Endodermal cell (in vitro differentiated cells): ENCODE measurements at regions not wholly inside any gene's neighbourhood (a gene's known extent, or its start where the extent isn't known, plus 50 kb on each side); places are given as distances from the start of the nearest gene placed in this dataset.

Experiments used
- DNase-seq: peaks from one replicate; pipeline ENCODE4 v3.0.0-alpha.2; 2017
- H3K27ac ChIP-seq: 2 replicates; pipeline ENCODE4 v1.5.1; 2013; ENCODE audit warnings: mild to moderate bottlenecking, low read depth, low read length, moderate library complexity
- H3K27me3 ChIP-seq: 2 replicates; pipeline ENCODE4 v1.6.1; 2013; ENCODE audit warnings: mild to moderate bottlenecking, low read length, moderate library complexity; ENCODE audit not compliant: insufficient read depth, control insufficient read depth, poor library complexity, severe bottlenecking
- H3K36me3 ChIP-seq: 2 replicates; pipeline ENCODE4 v1.7.0; 2013; ENCODE audit warnings: mild to moderate bottlenecking, low read length, moderate library complexity; ENCODE audit not compliant: control insufficient read depth, insufficient read depth
- H3K4me1 ChIP-seq: one replicate; pipeline ENCODE4 v1.7.0; 2013; ENCODE audit warnings: low read length; ENCODE audit not compliant: control insufficient read depth, insufficient read depth
- H3K4me3 ChIP-seq: 2 replicates; pipeline ENCODE4 v1.5.1; 2013; ENCODE audit warnings: mild to moderate bottlenecking, low read length, moderate library complexity
- H3K9ac ChIP-seq: 2 replicates; pipeline ENCODE4 v1.6.1; 2013; ENCODE audit warnings: mild to moderate bottlenecking, low read length, moderate library complexity; ENCODE audit not compliant: poor library complexity, severe bottlenecking; ENCODE audit errors: extremely low read depth
- H3K9me3 ChIP-seq: 2 replicates; pipeline ENCODE4 v1.6.1; 2013; ENCODE audit warnings: mild to moderate bottlenecking, low read length, moderate library complexity; ENCODE audit not compliant: control insufficient read depth
- H3K27ac Mint-ChIP-seq: 2 replicates; pipeline ENCODE4 v1.8.0; 2020; ENCODE audit warnings: mixed read lengths
- H3K27me3 Mint-ChIP-seq: 2 replicates; pipeline ENCODE4 v1.8.0; 2021; ENCODE audit warnings: mild to moderate bottlenecking, mixed read lengths; ENCODE audit not compliant: insufficient read depth
- H3K36me3 Mint-ChIP-seq: 2 replicates; pipeline ENCODE4 v1.8.0; 2020; ENCODE audit warnings: low read depth, mixed read lengths
- H3K4me1 Mint-ChIP-seq: 2 replicates; pipeline ENCODE4 v1.8.0; 2020; ENCODE audit warnings: mixed read lengths
- H3K4me3 Mint-ChIP-seq: 2 replicates; pipeline ENCODE4 v1.8.0; 2020; ENCODE audit warnings: mild to moderate bottlenecking, moderate library complexity, mixed read lengths
- H3K9me3 Mint-ChIP-seq: 2 replicates; pipeline ENCODE4 v1.8.0; 2020; ENCODE audit warnings: mild to moderate bottlenecking, mixed read lengths
- WGBS, 2 experiments: methylation state at CpG; one replicate each; pipeline versions ENCODE4 v1.1.5 to v1.1.7; 2013; ENCODE audit warnings: missing lambda C conversion rate in 2 of 2, mixed read lengths in 1 of 2; ENCODE audit not compliant: insufficient coverage in 1 of 2, insufficient read length in 1 of 2; 5-methylcytosine and 5-hydroxymethylcytosine counted together
- TF ChIP-seq, protein P1 (sequence below): fragments of 200-600 bp; sonication (generic); conservative IDR thresholded peaks from 2 replicates; pipeline ENCODE4 v1.5.0; 2021; ENCODE audit warnings: antibody characterized with exemption, mild to moderate bottlenecking

DNA sequence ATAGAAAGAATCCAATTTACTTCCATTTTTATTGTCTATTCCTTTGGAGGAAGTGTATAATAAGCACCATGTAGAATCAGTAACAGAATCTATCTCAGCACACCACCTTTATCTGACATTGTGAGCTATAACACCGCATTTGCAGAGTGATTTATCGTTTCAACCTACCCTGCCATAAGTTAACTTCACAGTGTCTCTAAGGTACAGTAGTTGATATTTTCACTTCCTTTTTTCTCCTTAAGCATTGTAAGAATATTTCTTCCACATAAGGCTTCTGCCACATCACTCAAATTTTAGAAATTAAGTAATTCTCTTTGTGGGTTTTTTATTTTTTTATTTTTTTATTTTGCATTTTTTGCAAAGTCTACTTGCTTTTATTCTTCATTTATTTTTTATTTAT, 107.1 kb downstream of the TMX3 start:
- H3K36me3 ChIP-seq = no peaks in the 10 kb centered on the region
- Mint-ChIP-seq H3K27me3 (no peaks in the 10 kb centered on the region), H3K4me3 (no peak overlapping the region), H3K4me1 (no peaks in the 10 kb centered on the region), H3K36me3 (no peaks in the 10 kb centered on the region), H3K27ac (no peak overlapping the region), H3K9me3 (no peaks in the 10 kb centered on the region)
- no peaks in the 10 kb centered on the region for H3K9me3 ChIP-seq
- H3K4me3 ChIP-seq = no peak overlapping the region
- DNase-seq = no peak
- no peak overlapping the region for H3K27ac ChIP-seq
- H3K27me3 ChIP-seq = no peaks in the 10 kb centered on the region
- TF ChIP-seq, protein P1, sequence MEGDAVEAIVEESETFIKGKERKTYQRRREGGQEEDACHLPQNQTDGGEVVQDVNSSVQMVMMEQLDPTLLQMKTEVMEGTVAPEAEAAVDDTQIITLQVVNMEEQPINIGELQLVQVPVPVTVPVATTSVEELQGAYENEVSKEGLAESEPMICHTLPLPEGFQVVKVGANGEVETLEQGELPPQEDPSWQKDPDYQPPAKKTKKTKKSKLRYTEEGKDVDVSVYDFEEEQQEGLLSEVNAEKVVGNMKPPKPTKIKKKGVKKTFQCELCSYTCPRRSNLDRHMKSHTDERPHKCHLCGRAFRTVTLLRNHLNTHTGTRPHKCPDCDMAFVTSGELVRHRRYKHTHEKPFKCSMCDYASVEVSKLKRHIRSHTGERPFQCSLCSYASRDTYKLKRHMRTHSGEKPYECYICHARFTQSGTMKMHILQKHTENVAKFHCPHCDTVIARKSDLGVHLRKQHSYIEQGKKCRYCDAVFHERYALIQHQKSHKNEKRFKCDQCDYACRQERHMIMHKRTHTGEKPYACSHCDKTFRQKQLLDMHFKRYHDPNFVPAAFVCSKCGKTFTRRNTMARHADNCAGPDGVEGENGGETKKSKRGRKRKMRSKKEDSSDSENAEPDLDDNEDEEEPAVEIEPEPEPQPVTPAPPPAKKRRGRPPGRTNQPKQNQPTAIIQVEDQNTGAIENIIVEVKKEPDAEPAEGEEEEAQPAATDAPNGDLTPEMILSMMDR = no peak
- H3K4me1 ChIP-seq = no peaks in the 10 kb centered on the region
- 96% methylated on average over 2 of the region's 2 CpGs; no CpG with 5 or more reads in 1 of the 2 experiments for whole genome bisulfite sequencing, 2 experiments
- H3K9ac ChIP-seq = no peak overlapping the region

GRCh38 chr18:68604256-68604655, 110.7 kb downstream of the TMX3 start:
- Histone ChIP-seq H3K4me1 (no peaks in the 10 kb centered on the region), H3K9me3 (no peaks in the 10 kb centered on the region), H3K36me3 (no peaks in the 10 kb centered on the region), H3K4me3 (no peak overlapping the region), H3K27ac (no peak overlapping the region), H3K9ac (no peak overlapping the region), H3K27me3 (no peaks in the 10 kb centered on the region)
- H3K27me3 Mint-ChIP-seq = no peaks in the 10 kb centered on the region
- H3K4me1 Mint-ChIP-seq = no peaks in the 10 kb centered on the region
- H3K27ac Mint-ChIP-seq = no peak overlapping the region
- DNase-seq = no peak
- no peaks in the 10 kb centered on the region for H3K9me3 Mint-ChIP-seq
- WGBS, 2 experiments = 61 to 100% methylated on average over 1 of the region's 1 CpG
- no peak overlapping the region for H3K4me3 Mint-ChIP-seq
- H3K36me3 Mint-ChIP-seq = no peaks in the 10 kb centered on the region
- TF ChIP-seq, protein P1 = no peak

- WGBS, 2 experiments = 100% methylated on average over 1 of the region's 2 CpGs; no CpG with 5 or more reads in 1 of the 2 experiments
- peaks cover 3% of the 10 kb centered on the region for H3K4me1 Mint-ChIP-seq
- no peaks in the 10 kb centered on the region for H3K27me3 Mint-ChIP-seq
Measured at GRCh38 chr18:68596016-68596415, 118.9 kb downstream of the TMX3 start.

More at GRCh38 chr18:68596016-68596415, 118.9 kb downstream of the TMX3 start:
- H3K27ac ChIP-seq = no peak overlapping the region
- H3K36me3 ChIP-seq = no peaks in the 10 kb centered on the region
- Mint-ChIP-seq H3K36me3 (no peaks in the 10 kb centered on the region), H3K27ac (no peak overlapping the region), H3K4me3 (no peak overlapping the region), H3K9me3 (no peaks in the 10 kb centered on the region)
- H3K9ac ChIP-seq = no peak overlapping the region
- no peak for DNase-seq
- no peak overlapping the region for H3K4me3 ChIP-seq
- H3K27me3 ChIP-seq = no peaks in the 10 kb centered on the region
- TF ChIP-seq, protein P1 = no peak
- no peaks in the 10 kb centered on the region for H3K9me3 ChIP-seq
- H3K4me1 ChIP-seq = no peaks in the 10 kb centered on the region
